ENCODE measurements at regions not wholly inside any gene's neighbourhood (a gene's known extent, or its start where the extent isn't known, plus 50 kb on each side); places are given as distances from the start of the nearest gene placed in this dataset.

DNA sequence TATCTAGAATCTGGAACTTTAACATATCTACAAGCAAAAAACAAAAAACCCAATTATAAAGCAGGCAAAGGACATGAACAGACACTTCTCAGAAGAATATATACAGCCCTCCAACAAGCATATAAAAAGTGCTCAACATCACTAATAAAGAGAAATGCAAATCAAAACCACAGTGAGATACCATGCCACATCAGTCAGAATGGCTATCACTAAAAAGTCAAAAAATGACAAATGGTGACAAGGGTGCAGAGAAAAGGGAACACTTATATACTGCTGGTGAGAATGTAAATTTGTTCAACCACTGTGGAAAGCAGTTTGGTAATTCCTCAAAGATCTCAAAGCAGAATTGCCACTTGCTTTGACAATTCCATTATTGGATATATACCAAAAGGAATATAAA, 215.0 kb upstream of the EYS start:
- no peak for DNase-seq

DNA sequence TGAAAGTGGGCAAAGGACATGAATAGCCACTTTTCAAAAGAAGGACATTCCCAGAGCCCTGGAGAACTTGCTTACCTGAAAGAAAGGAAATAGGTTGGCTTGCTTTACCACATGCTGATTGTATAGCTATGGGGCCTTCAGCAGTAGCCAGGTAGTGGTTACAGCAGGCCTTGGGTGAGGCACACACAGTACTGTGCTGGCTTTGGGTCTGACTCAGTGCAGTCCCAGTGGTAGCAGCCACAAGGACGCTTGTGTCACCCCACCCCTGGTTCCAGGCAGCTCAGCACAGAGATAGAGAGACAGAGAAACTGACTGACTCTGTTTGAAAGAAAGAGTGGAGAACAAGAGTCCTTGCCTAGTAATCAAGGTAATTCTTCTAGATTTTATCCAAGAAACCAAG, 201.0 kb upstream of the EYS start:
- DNase-seq, result no peak

DNA sequence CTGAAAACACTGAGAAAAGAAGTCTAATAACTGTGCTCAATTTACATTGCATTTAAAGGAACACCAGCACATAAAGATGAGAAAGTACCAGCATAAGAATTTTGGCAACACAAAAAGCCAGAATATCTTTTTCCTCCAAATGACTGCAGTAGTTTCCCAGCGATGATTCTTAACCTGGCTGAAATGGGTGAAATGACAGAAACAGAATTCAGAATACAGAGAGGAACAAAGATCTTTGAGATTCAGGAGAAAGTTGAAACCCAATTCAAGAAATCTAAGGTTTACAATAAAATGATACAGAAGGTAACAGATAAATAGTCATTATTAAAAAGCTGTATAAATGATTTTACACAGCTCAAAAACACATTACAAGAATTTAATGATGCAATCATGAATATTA, 197.0 kb upstream of the EYS start:
- no peak for DNase-seq

- no peak for DNase-seq
Observed at GRCh38 chr6:65900928-65901327, 193.9 kb upstream of the EYS start.

DNA sequence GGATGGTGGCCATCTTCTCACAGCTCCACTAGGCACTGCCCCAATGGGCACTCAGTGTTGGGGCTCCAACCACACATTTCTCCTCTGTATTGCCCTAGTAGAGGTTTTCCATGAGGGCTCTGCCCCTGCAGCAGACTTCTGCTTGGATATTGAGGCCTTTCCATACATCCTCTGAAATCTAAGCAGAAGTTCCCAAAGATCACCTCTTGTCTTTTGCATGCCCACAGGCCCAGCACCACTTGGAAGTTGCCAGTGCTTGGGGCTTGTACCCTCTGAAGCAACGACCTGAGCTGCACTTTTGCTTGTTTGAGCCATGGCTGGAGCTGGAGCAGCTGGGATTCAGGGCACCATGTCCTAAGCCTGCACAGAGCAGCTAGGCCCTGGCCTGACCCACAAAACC, 189.1 kb upstream of the EYS start:
- DNase-seq, result no peak

DNA sequence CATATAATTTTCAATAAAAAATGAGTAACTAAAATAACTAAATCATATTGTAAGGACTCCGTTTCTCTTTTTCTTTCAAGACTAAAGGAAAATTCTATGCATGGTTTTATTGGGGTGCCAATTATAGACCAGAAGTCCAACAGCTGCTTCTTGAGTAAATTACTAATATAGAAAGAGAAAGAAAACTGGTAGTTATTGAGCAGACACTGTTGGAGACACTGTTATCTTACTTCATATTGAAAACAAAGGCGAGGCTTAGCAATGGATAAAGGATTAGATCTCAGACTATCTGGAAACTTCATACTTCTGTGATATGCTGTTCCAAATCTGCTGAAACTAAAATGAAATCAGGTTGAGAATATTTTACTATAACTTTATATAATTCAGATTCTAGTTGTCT, 169.6 kb upstream of the EYS start:
- no peak for DNase-seq

DNA sequence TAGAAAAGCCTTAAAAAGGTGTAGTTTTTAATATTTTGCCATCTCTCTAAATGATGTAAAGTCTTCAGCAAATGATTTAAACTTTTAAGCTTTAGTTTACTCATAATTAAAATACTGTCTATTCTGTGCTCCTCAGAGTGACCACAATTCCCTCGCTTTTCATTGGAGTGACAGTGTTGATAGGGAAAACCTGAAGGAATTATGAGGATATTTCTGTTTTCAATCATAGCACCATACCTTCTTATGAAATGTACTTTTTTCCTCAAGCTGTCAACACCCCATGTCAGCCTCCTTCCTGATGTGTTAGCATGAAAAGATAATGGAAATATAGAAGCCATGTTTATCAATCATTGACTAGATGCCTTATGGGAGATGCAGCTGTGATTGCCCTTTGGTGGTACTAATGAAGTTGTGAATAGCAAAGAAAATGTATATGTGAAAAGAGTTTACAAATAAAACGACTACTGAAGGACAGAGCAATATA, 145.4 kb upstream of the EYS start:
- DNase-seq, result no peak

GRCh38 chr6:65830151-65830550, 123.1 kb upstream of the EYS start:
- DNase-seq, result no peak

GRCh38 chr6:65819152-65819551, 112.1 kb upstream of the EYS start:
- no peak for DNase-seq

- no peak for DNase-seq
Observed at GRCh38 chr6:65818576-65818975, 111.5 kb upstream of the EYS start.

GRCh38 chr6:65816991-65817390, 110.0 kb upstream of the EYS start:
- no peak for DNase-seq

DNA sequence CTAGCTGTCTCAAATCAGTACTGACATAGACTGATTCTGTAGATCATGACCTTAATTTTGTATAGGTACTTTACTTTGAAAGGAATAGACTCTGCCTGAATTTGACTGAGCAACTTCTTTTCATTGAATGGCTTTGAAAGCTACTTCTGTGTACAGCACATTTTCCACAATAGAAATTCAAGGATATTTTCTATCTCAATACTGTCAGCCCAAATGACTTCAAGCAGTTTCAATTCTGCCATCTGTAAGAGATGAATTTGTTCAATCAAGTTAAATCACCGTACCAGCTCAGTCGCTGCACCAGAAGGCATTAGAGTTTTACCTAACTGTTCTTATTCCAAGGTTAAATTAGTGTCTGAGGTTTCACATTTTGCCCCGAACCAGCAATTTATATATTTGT, 107.0 kb upstream of the EYS start:
- no peak for DNase-seq

- DNase-seq, result no peak
Observed at GRCh38 chr6:65803186-65803585, 96.2 kb upstream of the EYS start.

DNA sequence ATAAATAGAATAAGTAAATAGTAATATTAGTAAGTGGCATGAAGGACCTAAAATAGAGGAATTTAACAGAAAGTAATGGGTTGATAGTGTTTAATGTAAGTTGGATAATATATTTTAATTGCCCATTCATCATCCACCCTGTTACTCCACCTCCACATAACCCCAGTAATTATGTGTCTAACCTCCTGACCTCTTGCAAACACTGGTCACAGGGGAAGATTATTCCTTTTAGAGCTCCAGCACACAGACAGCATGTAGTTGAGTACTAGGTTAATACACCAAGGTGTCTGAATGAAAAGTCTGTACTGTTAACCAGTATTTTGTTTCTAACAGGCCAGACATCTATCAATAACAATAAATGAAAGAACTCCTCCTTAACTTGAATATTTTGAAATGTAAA, 92.4 kb upstream of the EYS start:
- no peak for DNase-seq

- no peak for DNase-seq
Observed at GRCh38 chr6:65798280-65799014, 91.4 kb upstream of the EYS start.

DNA sequence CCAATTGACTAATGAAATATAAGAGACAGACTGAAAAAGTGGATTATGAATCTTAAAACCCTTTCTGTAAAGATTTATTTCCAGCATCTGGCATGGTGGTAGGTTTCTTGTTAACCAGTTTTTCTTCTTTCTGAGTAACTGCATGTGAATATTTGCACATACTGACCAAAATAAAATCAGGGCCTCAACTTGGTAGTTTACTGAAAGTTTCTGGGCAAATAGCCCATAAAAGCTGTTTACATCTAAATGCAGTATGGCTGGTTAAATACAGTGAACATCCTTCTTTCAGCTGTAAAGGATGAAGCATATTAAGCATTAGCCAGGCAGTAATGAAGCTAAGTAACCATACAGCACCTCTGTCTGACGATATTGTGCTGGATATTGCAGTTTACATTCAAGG, 83.6 kb upstream of the EYS start:
- no peak for DNase-seq

- no peak for DNase-seq
Observed at GRCh38 chr6:65787787-65788186, 80.8 kb upstream of the EYS start.

DNA sequence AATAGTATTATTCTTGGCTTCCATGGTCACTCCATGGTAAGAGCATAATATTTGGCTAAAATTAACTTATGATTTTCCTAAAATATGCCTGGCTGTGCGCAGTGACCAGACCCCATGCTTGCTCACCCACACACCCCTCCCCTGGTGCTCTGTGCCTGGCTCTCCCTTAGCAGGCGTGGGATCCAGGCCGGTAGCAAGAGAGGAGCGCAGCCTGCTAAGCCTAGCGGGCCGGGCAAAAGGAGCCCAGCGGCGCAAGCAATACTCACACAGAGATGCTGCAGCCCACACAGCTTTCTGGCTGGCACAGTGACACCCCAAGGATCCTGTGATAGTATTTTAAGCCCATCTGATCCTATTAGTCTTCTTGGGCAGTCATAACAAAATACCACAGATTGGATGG, 79.8 kb upstream of the EYS start:
- DNase-seq, result no peak

GRCh38 chr6:65780691-65781090, 73.7 kb upstream of the EYS start:
- DNase-seq, result no peak

GRCh38 chr6:65776332-65776731, 69.3 kb upstream of the EYS start:
- no peak for DNase-seq

- no peak for DNase-seq
Observed at GRCh38 chr6:65771946-65772345, 64.9 kb upstream of the EYS start.

- DNase-seq, result no peak
Observed at GRCh38 chr6:65761890-65762289, 54.9 kb upstream of the EYS start.

GRCh38 chr6:65760285-65760684, 53.3 kb upstream of the EYS start:
- DNase-seq, result no peak

All from T-helper 1 cell (primary cell).